ENCODE measurements at regions not wholly inside any gene's neighbourhood (a gene's known extent, or its start where the extent isn't known, plus 50 kb on each side); places are given as distances from the start of the nearest gene placed in this dataset.

DNA sequence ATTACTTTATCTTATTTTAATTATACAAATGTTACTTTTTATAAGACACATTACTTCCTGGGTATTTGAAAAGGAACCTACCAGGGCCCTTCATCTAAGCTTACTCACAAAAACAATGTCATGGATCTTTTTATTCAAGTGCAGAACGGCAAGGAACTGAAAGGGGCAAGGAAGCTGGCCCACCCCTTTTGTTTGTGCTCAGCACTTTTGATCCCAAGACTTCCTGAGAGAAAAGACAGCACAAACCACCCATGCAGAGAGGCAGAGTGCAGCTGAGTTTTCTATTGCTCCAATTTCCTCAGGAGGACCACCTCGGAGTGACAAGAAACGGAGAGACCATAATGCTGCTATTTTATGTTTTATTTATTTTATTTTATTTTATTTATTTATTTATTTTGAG is 232.0 kb upstream of the NRP1 start:
- no peak for TF ChIP-seq POLR2A (IDR thresholded peaks at IDR 0.05; ENCODE audit: low read depth, low read length)
- no peak for TF ChIP-seq TAF1 (IDR thresholded peaks at IDR 0.05; ENCODE audit: borderline replicate concordance, low read depth, low read length)
- no peak for TF ChIP-seq POLR2AphosphoS5 (IDR thresholded peaks at IDR 0.05; ENCODE audit: low read depth, low read length)
